ENCODE measurements at regions not wholly inside any gene's neighbourhood (a gene's known extent, or its start where the extent isn't known, plus 50 kb on each side); places are given as distances from the start of the nearest gene placed in this dataset.

DNA sequence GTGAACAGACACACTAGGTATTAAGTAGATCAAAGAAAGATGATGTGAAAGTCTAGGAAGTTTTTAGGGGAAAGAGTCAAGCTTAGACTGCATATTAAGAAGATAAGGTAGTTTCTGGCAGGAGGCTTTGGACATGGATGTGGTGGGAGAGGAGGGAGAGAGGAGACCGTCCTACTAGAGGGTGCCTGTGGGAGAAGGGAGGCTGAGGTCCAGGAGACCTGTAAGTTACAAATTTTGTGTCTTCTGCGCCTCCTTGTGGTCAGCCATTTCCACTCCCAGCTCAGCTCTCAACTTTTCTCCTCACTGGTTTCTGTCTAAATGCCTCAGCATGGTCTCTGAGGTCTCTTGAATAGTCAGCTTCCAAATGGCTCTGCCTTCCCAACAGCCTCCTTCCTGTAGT is 193.5 kb downstream of the UNC5CL start:
- H3K4me1 ChIP-seq (ENCODE audit: insufficient read depth, low read length), result no peaks in the 10 kb centered on the region
- H3K27me3 Mint-ChIP-seq (ENCODE audit: low read depth, unreplicated experiment), result peaks cover 9% of the 10 kb centered on the region
- no peak overlapping the region for H3K27ac Mint-ChIP-seq (ENCODE audit: unreplicated experiment)
- H3K4me3 Mint-ChIP-seq (ENCODE audit: unreplicated experiment), result no peak overlapping the region
- no peak for TF ChIP-seq EZH2 (IDR thresholded peaks at IDR 0.05; ENCODE audit: insufficient read depth, low read length)
- TF ChIP-seq, protein P1, sequence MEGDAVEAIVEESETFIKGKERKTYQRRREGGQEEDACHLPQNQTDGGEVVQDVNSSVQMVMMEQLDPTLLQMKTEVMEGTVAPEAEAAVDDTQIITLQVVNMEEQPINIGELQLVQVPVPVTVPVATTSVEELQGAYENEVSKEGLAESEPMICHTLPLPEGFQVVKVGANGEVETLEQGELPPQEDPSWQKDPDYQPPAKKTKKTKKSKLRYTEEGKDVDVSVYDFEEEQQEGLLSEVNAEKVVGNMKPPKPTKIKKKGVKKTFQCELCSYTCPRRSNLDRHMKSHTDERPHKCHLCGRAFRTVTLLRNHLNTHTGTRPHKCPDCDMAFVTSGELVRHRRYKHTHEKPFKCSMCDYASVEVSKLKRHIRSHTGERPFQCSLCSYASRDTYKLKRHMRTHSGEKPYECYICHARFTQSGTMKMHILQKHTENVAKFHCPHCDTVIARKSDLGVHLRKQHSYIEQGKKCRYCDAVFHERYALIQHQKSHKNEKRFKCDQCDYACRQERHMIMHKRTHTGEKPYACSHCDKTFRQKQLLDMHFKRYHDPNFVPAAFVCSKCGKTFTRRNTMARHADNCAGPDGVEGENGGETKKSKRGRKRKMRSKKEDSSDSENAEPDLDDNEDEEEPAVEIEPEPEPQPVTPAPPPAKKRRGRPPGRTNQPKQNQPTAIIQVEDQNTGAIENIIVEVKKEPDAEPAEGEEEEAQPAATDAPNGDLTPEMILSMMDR (IDR thresholded peaks at IDR 0.05; ENCODE audit: insufficient read depth, low read depth, low read length), result peak; percentile 53
- H3K4me1 Mint-ChIP-seq (ENCODE audit: low read depth, unreplicated experiment), result peaks cover 5% of the 10 kb centered on the region
- H4K20me1 ChIP-seq (ENCODE audit: insufficient read depth, low read length), result no peaks in the 10 kb centered on the region
- no peak overlapping the region for H3K4me3 ChIP-seq (ENCODE audit: insufficient read depth, low read depth, low read length)
- no peaks in the 10 kb centered on the region for H3K79me2 ChIP-seq (ENCODE audit: insufficient read depth, low read length)
- peaks cover 2% of the 10 kb centered on the region for H3K9me3 Mint-ChIP-seq (ENCODE audit: unreplicated experiment)
- H3K27me3 ChIP-seq (ENCODE audit: insufficient read depth, low read length), result peaks cover 11% of the 10 kb centered on the region
- no peak overlapping the region for H2AFZ ChIP-seq (ENCODE audit: low read depth, low read length)
- no peak overlapping the region for H3K27ac ChIP-seq (ENCODE audit: low read depth, low read length)
- no peaks in the 10 kb centered on the region for H3K36me3 Mint-ChIP-seq (ENCODE audit: low read depth, unreplicated experiment)
- no peaks in the 10 kb centered on the region for H3K36me3 ChIP-seq (ENCODE audit: insufficient read depth, low read length)
- H3K4me2 ChIP-seq (ENCODE audit: low read length), result no peak overlapping the region
- FAIRE-seq, result no peak
- H3K9ac ChIP-seq (ENCODE audit: low read length), result no peak overlapping the region
- peak; percentile 10 for DNase-seq (ENCODE audit: low read depth)
- H3K9me3 ChIP-seq (ENCODE audit: insufficient read depth, low read depth, low read length), result no peaks in the 10 kb centered on the region

- Histone ChIP-seq H3K4me1 (ENCODE audit: insufficient read depth, low read length) (no peaks in the 10 kb centered on the region), H3K27me3 (ENCODE audit: insufficient read depth, low read length) (peaks cover 11% of the 10 kb centered on the region), H3K9ac (ENCODE audit: low read length) (no peak overlapping the region), H4K20me1 (ENCODE audit: insufficient read depth, low read length) (no peaks in the 10 kb centered on the region), H3K4me2 (ENCODE audit: low read length) (no peak overlapping the region), H3K4me3 (ENCODE audit: insufficient read depth, low read depth, low read length) (no peak overlapping the region), H3K27ac (ENCODE audit: low read depth, low read length) (no peak overlapping the region), H3K79me2 (ENCODE audit: insufficient read depth, low read length) (no peaks in the 10 kb centered on the region), H2AFZ (ENCODE audit: low read depth, low read length) (no peak overlapping the region), H3K36me3 (ENCODE audit: insufficient read depth, low read length) (no peaks in the 10 kb centered on the region), H3K9me3 (ENCODE audit: insufficient read depth, low read depth, low read length) (no peaks in the 10 kb centered on the region)
- TF ChIP-seq, protein P1 (IDR thresholded peaks at IDR 0.05; ENCODE audit: insufficient read depth, low read depth, low read length), result no peak
- no peak for TF ChIP-seq EZH2 (IDR thresholded peaks at IDR 0.05; ENCODE audit: insufficient read depth, low read length)
- no peak for FAIRE-seq
- H3K36me3 Mint-ChIP-seq (ENCODE audit: low read depth, unreplicated experiment), result no peaks in the 10 kb centered on the region
- H3K4me1 Mint-ChIP-seq (ENCODE audit: low read depth, unreplicated experiment), result peaks cover 5% of the 10 kb centered on the region
- no peak overlapping the region for H3K27ac Mint-ChIP-seq (ENCODE audit: unreplicated experiment)
- no peak for DNase-seq (ENCODE audit: low read depth)
- H3K9me3 Mint-ChIP-seq (ENCODE audit: unreplicated experiment), result peaks cover 2% of the 10 kb centered on the region
- no peak overlapping the region for H3K4me3 Mint-ChIP-seq (ENCODE audit: unreplicated experiment)
- peaks cover 10% of the 10 kb centered on the region for H3K27me3 Mint-ChIP-seq (ENCODE audit: low read depth, unreplicated experiment)
Measured at GRCh38 chr6:40844246-40844645, 194.8 kb downstream of the UNC5CL start.

DNA sequence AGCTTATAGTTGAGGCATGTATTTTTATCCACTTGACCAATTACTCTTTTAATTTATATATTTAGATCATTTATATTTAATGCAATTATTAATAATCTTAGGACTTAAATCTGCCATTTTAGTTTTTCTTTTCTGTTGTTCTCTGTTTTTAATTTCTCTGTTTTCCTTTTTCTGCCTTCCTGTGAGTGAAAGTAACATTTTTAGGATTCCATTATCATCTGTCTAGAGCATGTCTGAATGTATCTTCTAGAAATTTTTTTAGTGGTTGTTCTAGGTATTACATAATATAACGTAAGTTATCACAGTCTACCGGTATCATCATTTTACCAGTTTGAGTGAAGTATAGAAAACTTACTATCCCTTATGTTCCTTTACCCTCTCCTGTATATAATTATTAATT is 197.3 kb downstream of the UNC5CL start:
- peaks cover 13% of the 10 kb centered on the region for H3K27me3 ChIP-seq (ENCODE audit: insufficient read depth, low read length)
- H3K4me1 ChIP-seq (ENCODE audit: insufficient read depth, low read length), result no peaks in the 10 kb centered on the region
- FAIRE-seq, result no peak
- Mint-ChIP-seq H3K27me3 (ENCODE audit: low read depth, unreplicated experiment) (peaks cover 9% of the 10 kb centered on the region), H3K9me3 (ENCODE audit: unreplicated experiment) (no peaks in the 10 kb centered on the region), H3K36me3 (ENCODE audit: low read depth, unreplicated experiment) (no peaks in the 10 kb centered on the region), H3K4me3 (ENCODE audit: unreplicated experiment) (no peak overlapping the region), H3K4me1 (ENCODE audit: low read depth, unreplicated experiment) (no peaks in the 10 kb centered on the region), H3K27ac (ENCODE audit: unreplicated experiment) (no peak overlapping the region)
- no peak for TF ChIP-seq EZH2 (IDR thresholded peaks at IDR 0.05; ENCODE audit: insufficient read depth, low read length)
- TF ChIP-seq, protein P1 (IDR thresholded peaks at IDR 0.05; ENCODE audit: insufficient read depth, low read depth, low read length), result no peak
- H3K27ac ChIP-seq (ENCODE audit: low read depth, low read length), result no peak overlapping the region
- no peaks in the 10 kb centered on the region for H3K9me3 ChIP-seq (ENCODE audit: insufficient read depth, low read depth, low read length)
- no peak for DNase-seq (ENCODE audit: low read depth)
- no peak overlapping the region for H3K4me3 ChIP-seq (ENCODE audit: insufficient read depth, low read depth, low read length)
- no peak overlapping the region for H3K4me2 ChIP-seq (ENCODE audit: low read length)
- no peaks in the 10 kb centered on the region for H3K36me3 ChIP-seq (ENCODE audit: insufficient read depth, low read length)
- no peaks in the 10 kb centered on the region for H3K79me2 ChIP-seq (ENCODE audit: insufficient read depth, low read length)
- no peak overlapping the region for H3K9ac ChIP-seq (ENCODE audit: low read length)
- no peaks in the 10 kb centered on the region for H4K20me1 ChIP-seq (ENCODE audit: insufficient read depth, low read length)
- H2AFZ ChIP-seq (ENCODE audit: low read depth, low read length), result no peak overlapping the region

Data from astrocyte (in vitro differentiated cells and primary cell).